ENCODE measurements at regions not wholly inside any gene's neighbourhood (a gene's known extent, or its start where the extent isn't known, plus 50 kb on each side); places are given as distances from the start of the nearest gene placed in this dataset.

DNA sequence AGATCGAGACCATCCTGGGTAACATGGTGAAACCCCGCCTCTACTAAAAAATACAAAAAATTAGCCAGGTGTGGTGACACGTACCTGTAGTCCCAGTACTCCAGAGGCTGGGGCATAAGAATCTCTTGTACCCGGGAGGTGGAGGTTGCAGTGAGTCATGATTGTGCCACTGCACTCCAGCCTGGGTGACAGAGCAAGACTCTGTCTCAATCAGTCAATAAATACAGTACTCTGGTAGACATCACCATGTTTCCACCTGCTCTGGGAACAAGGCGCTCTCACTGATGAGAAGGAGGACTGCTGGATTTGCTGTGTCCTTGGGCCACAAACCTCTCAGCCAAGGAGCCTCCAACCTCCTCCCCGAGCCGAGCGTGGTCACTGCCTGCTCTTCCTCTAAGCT, 154.2 kb upstream of the ZNF236 start:
- TF ChIP-seq EZH2 (IDR thresholded peaks at IDR 0.05; ENCODE audit: insufficient read depth, poor library complexity, severe bottlenecking) (no peak), EZH2phosphoT487 (IDR thresholded peaks at IDR 0.05; ENCODE audit: insufficient read depth, low read depth) (no peak)
